Mucosa of descending colon (tissue), 3 donors: ENCODE measurements at regions not wholly inside any gene's neighbourhood (a gene's known extent, or its start where the extent isn't known, plus 50 kb on each side); places are given as distances from the start of the nearest gene placed in this dataset.

Experiments used
- ATAC-seq: fragments of 200-7000 bp; cut with Tn5 transposase; one replicate; pipeline ENCODE4 v1.9.1; 2020; ENCODE audit warnings: mild to moderate bottlenecking, moderate library complexity
- DNase-seq, 3 donors: peaks; one replicate each; pipeline ENCODE4 v3.0.0-alpha.2; 2020
- H3K36me3 ChIP-seq: fragments of 200-600 bp; one replicate; pipeline ENCODE4 v1.8.0; 2021; ENCODE audit warnings: low read depth, mild to moderate bottlenecking
- H3K4me1 ChIP-seq: fragments of 200-600 bp; one replicate; pipeline ENCODE4 v1.8.0; 2021; ENCODE audit warnings: low read depth, mild to moderate bottlenecking
- H3K4me3 ChIP-seq: fragments of 200-600 bp; one replicate; pipeline ENCODE4 v1.8.0; 2021; ENCODE audit warnings: mild to moderate bottlenecking
- H3K9me3 ChIP-seq: fragments of 200-600 bp; one replicate; pipeline ENCODE4 v1.8.0; 2021; ENCODE audit warnings: mild to moderate bottlenecking
- CTCF ChIP-seq: fragments of 200-600 bp; IDR thresholded peaks from one replicate; pipeline ENCODE4 v1.8.0; 2022; ENCODE audit warnings: antibody characterized with exemption, mild to moderate bottlenecking
- intact Hi-C, 2 donors: fragments of 100-400 bp; cut with DNase I in 1 of 2; cut with micrococcal nuclease in 1 of 2; formaldehyde crosslinking; loops; one replicate each; pipeline versions ENCODE4 v1.11.0 to v1.11.1; 2022; cut with DNase I, micrococcal nuclease
- donor health status: DM: no; HTN: no; CAD: no; lungs with moderate emphysema.
- donor health status: DM: no; HTN: no; CAD: no.
- donor health status: DM: no; HTN: yes; CAD: no.

GRCh38 chr16:19980632-19981265 lies 92.9 kb downstream of the GPR139 start:
- ATAC-seq = no peak
- TF ChIP-seq CTCF = no peak
- H3K9me3 ChIP-seq = no peaks in the 10 kb centered on the region
- no peaks in the 10 kb centered on the region for H3K36me3 ChIP-seq
- no peak overlapping the region for H3K4me3 ChIP-seq
- intact Hi-C loops = no loop called here
- peak in 1 of 3 donors; percentile 9 for DNase-seq
- H3K4me1 ChIP-seq = no peaks in the 10 kb centered on the region

GRCh38 chr16:19979638-19980037 lies 94.1 kb downstream of the GPR139 start:
- Histone ChIP-seq H3K9me3 (no peaks in the 10 kb centered on the region), H3K4me1 (no peaks in the 10 kb centered on the region), H3K4me3 (no peak overlapping the region), H3K36me3 (no peaks in the 10 kb centered on the region)
- intact Hi-C loops = no loop called here
- ATAC-seq (no peak), DNase-seq (no peak)
- no peak for TF ChIP-seq CTCF

GRCh38 chr16:19974607-19975006 lies 90.0 kb upstream of the GPRC5B start:
- intact Hi-C loops = no loop called here
- no peak for ATAC-seq
- Histone ChIP-seq H3K9me3 (no peaks in the 10 kb centered on the region), H3K4me1 (no peaks in the 10 kb centered on the region), H3K36me3 (no peaks in the 10 kb centered on the region), H3K4me3 (no peak overlapping the region)
- TF ChIP-seq CTCF = no peak
- no peak for DNase-seq

GRCh38 chr16:19972111-19972510 lies 87.5 kb upstream of the GPRC5B start:
- no peak for ATAC-seq
- TF ChIP-seq CTCF = no peak
- intact Hi-C loops = no loop called here

GRCh38 chr16:19968891-19969683 lies 84.4 kb upstream of the GPRC5B start:
- DNase-seq (peak in 1 of 3 donors; percentile 9), ATAC-seq (peak; percentile 89)
- H3K36me3 ChIP-seq = no peaks in the 10 kb centered on the region
- H3K4me3 ChIP-seq = no peak overlapping the region
- no peaks in the 10 kb centered on the region for H3K4me1 ChIP-seq
- intact Hi-C loops = no loop called here
- H3K9me3 ChIP-seq = no peaks in the 10 kb centered on the region
- no peak for TF ChIP-seq CTCF

More at GRCh38 chr16:19972111-19972510, 87.5 kb upstream of the GPRC5B start:
- H3K36me3 ChIP-seq = no peaks in the 10 kb centered on the region
- no peaks in the 10 kb centered on the region for H3K4me1 ChIP-seq
- no peak overlapping the region for H3K4me3 ChIP-seq
- H3K9me3 ChIP-seq = no peaks in the 10 kb centered on the region
- DNase-seq = no peak
